ENCODE measurements at regions not wholly inside any gene's neighbourhood (a gene's known extent, or its start where the extent isn't known, plus 50 kb on each side); places are given as distances from the start of the nearest gene placed in this dataset.
A peak's percentile ranks its signal among the peaks of the same experiment; 100 is the strongest.

DNA sequence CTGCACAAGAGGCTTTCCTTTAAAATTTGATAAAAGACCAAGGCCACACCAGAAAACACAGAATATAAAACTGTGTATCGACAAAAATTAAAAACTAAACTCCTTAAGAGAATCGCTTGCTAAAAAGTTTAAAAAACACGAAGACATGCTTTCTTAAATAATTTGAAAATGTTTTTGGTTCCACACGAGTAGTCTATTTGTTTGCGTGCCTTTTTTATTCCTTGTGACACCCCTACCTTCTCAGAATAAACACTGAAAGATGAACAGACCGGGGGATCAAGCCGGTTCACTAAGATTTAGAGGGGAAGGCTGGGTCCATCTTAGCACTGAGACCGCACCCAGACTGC lies 256.4 kb upstream of the STARD13 start:
- TF ChIP-seq, protein P1, sequence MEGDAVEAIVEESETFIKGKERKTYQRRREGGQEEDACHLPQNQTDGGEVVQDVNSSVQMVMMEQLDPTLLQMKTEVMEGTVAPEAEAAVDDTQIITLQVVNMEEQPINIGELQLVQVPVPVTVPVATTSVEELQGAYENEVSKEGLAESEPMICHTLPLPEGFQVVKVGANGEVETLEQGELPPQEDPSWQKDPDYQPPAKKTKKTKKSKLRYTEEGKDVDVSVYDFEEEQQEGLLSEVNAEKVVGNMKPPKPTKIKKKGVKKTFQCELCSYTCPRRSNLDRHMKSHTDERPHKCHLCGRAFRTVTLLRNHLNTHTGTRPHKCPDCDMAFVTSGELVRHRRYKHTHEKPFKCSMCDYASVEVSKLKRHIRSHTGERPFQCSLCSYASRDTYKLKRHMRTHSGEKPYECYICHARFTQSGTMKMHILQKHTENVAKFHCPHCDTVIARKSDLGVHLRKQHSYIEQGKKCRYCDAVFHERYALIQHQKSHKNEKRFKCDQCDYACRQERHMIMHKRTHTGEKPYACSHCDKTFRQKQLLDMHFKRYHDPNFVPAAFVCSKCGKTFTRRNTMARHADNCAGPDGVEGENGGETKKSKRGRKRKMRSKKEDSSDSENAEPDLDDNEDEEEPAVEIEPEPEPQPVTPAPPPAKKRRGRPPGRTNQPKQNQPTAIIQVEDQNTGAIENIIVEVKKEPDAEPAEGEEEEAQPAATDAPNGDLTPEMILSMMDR (IDR thresholded peaks at IDR 0.05; ENCODE audit: extremely low read depth, low read depth, low read length) = no peak

DNA sequence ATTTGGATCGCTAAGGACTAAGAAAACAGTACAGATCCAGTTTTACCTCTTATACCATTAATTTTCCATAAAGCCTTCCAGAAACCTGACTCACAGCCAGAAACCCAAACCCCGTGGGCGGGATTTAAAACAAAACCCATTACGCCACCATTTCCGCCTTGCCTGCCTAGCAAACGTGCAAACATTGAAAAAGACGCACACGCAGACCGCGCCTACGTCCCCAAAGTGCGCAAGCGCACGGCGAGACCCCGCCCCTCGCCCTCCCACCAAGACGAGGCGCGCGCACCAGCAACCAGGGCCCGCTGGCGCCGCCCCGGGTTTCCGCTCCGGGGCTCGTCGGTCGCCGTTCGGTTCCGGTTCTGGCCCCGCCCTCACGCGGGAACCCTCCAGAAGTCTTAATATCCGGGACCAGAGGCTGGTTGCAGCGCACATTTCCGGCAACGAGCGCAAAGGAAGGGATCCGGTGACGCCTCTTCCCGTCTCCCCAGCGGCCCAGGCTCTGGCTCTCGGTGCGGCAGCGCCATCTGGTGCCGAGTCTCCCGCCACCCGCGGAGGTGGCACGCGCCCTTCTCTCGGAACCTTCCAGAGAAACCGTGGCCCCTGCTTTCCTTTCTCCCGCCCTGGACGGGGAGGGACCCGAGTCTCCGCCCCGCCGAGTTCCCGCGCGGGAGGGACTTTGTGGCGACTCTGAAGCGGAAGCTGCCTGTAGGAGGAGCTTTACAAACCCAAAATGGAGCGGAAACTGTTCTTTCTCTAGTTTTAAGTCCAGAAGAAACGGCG lies 256.9 kb upstream of the STARD13 start:
- Histone ChIP-seq H3K9me3 (ENCODE audit: low read depth, low read length) (no peaks in the 10 kb centered on the region), H3K4me1 (ENCODE audit: insufficient read depth, low read length) (peaks cover 32% of the 10 kb centered on the region), H4K20me1 (ENCODE audit: insufficient read depth, low read length) (no peaks in the 10 kb centered on the region), H2AFZ (ENCODE audit: low read length) (peak overlapping the region; percentile 94), H3K27me3 (ENCODE audit: insufficient read depth, low read length) (no peaks in the 10 kb centered on the region), H3K27ac (ENCODE audit: low read depth, low read length) (peak overlapping the region; percentile 100), H3K4me3 (ENCODE audit: insufficient read depth, low read length) (peak overlapping the region; percentile 73), H3K4me2 (ENCODE audit: insufficient read depth, low read length) (peak overlapping the region; percentile 96), H3K36me3 (ENCODE audit: insufficient read depth, low read length) (no peaks in the 10 kb centered on the region), H3K79me2 (ENCODE audit: insufficient read depth, low read length) (no peaks in the 10 kb centered on the region)
- DNase-seq (ENCODE audit: insufficient read length, low spot score, missing footprints) = peak; percentile 92
- TF ChIP-seq, protein P1 (IDR thresholded peaks at IDR 0.05; ENCODE audit: extremely low read depth, low read depth, low read length) = peak; percentile 88

More for the DNA sequence above, 256.4 kb upstream of the STARD13 start:
- peaks cover 36% of the 10 kb centered on the region for H3K4me1 ChIP-seq (ENCODE audit: insufficient read depth, low read length)
- no peaks in the 10 kb centered on the region for H3K79me2 ChIP-seq (ENCODE audit: insufficient read depth, low read length)
- H3K27me3 ChIP-seq (ENCODE audit: insufficient read depth, low read length) = no peaks in the 10 kb centered on the region
- no peaks in the 10 kb centered on the region for H3K9me3 ChIP-seq (ENCODE audit: low read depth, low read length)
- H3K4me3 ChIP-seq (ENCODE audit: insufficient read depth, low read length) = peak overlapping the region; percentile 70
- H4K20me1 ChIP-seq (ENCODE audit: insufficient read depth, low read length) = no peaks in the 10 kb centered on the region
- H3K27ac ChIP-seq (ENCODE audit: low read depth, low read length) = peak overlapping the region; percentile 100
- no peaks in the 10 kb centered on the region for H3K36me3 ChIP-seq (ENCODE audit: insufficient read depth, low read length)
- peak overlapping the region; percentile 66 for H2AFZ ChIP-seq (ENCODE audit: low read length)
- peak overlapping the region; percentile 90 for H3K4me2 ChIP-seq (ENCODE audit: insufficient read depth, low read length)
- no peak for DNase-seq (ENCODE audit: insufficient read length, low spot score, missing footprints)

DNA sequence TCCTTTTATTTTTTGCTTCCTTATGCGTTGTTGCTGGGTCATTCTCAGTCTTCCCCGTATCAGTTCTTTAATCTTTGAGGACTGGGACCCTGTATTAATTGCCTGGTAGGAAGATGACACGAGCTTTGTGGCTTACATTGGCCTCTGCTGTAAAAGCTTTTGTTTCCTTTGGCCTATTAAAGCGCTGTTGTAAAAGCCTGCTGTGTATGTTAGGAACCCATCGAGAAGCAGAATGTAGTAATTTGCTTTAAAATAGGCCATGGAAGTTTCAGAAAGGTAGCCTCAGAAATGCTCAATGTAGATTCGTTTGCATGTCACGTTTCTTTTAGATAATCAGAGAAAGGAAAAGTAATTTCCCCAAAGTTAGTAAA lies 257.5 kb upstream of the STARD13 start:
- peak; percentile 14 for DNase-seq (ENCODE audit: insufficient read length, low spot score, missing footprints)
- Histone ChIP-seq H4K20me1 (ENCODE audit: insufficient read depth, low read length) (no peaks in the 10 kb centered on the region), H3K27ac (ENCODE audit: low read depth, low read length) (peak overlapping the region; percentile 100), H3K4me1 (ENCODE audit: insufficient read depth, low read length) (peaks cover 27% of the 10 kb centered on the region), H3K9me3 (ENCODE audit: low read depth, low read length) (no peaks in the 10 kb centered on the region), H3K36me3 (ENCODE audit: insufficient read depth, low read length) (no peaks in the 10 kb centered on the region), H3K4me3 (ENCODE audit: insufficient read depth, low read length) (peak overlapping the region; percentile 73), H3K4me2 (ENCODE audit: insufficient read depth, low read length) (peak overlapping the region; percentile 96), H3K27me3 (ENCODE audit: insufficient read depth, low read length) (no peaks in the 10 kb centered on the region), H2AFZ (ENCODE audit: low read length) (peak overlapping the region; percentile 94), H3K79me2 (ENCODE audit: insufficient read depth, low read length) (no peaks in the 10 kb centered on the region)
- TF ChIP-seq, protein P1 (IDR thresholded peaks at IDR 0.05; ENCODE audit: extremely low read depth, low read depth, low read length) = no peak

DNA sequence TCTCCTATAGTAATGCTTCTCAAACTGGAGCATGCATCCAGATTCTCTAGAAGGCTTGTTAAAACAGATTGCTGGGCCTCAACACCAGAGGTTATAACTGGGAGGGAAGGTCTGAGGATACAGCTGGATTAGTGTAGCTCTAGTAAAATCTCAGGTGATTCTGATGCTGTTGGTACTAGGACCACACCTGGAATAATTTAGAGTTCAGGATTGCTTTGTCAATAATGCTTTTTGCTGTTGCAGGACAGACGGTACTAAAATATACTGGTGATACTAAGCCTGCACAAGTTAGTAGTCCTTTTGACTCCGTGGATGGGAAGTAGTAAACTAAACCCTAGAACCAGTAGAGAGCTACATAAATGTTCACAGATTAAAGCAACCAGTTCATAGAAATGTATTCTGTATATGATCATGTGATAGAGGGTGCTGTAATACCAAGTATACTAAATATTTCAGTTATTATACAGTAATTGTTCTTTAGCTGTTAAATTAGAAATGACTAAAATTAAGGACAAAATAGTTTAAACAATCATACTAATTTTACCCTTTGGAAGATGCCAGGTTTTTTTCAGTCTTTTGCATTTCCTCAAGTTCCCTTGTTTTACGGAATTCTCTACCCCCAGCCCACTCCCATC lies 258.2 kb upstream of the STARD13 start:
- peak overlapping the region; percentile 73 for H3K4me3 ChIP-seq (ENCODE audit: insufficient read depth, low read length)
- peaks cover 24% of the 10 kb centered on the region for H3K4me1 ChIP-seq (ENCODE audit: insufficient read depth, low read length)

More for the DNA sequence above, 258.2 kb upstream of the STARD13 start:
- Histone ChIP-seq H3K79me2 (ENCODE audit: insufficient read depth, low read length) (no peaks in the 10 kb centered on the region), H3K36me3 (ENCODE audit: insufficient read depth, low read length) (no peaks in the 10 kb centered on the region), H3K27ac (ENCODE audit: low read depth, low read length) (peak overlapping the region; percentile 100), H4K20me1 (ENCODE audit: insufficient read depth, low read length) (no peaks in the 10 kb centered on the region), H3K27me3 (ENCODE audit: insufficient read depth, low read length) (no peaks in the 10 kb centered on the region), H2AFZ (ENCODE audit: low read length) (peak overlapping the region; percentile 94), H3K4me2 (ENCODE audit: insufficient read depth, low read length) (peak overlapping the region; percentile 96), H3K9me3 (ENCODE audit: low read depth, low read length) (no peaks in the 10 kb centered on the region)
- TF ChIP-seq, protein P1 (IDR thresholded peaks at IDR 0.05; ENCODE audit: extremely low read depth, low read depth, low read length) = no peak
- no peak for DNase-seq (ENCODE audit: insufficient read length, low spot score, missing footprints)

Data from osteoblast (primary cell).